ENCODE measurements at regions not wholly inside any gene's neighbourhood (a gene's known extent, or its start where the extent isn't known, plus 50 kb on each side); places are given as distances from the start of the nearest gene placed in this dataset.
"Not testable (repeated sequence)": the region's sequence is repeated elsewhere in the genome, so short reads cannot be mapped to it uniquely, and the experiment has no call there.

DNA sequence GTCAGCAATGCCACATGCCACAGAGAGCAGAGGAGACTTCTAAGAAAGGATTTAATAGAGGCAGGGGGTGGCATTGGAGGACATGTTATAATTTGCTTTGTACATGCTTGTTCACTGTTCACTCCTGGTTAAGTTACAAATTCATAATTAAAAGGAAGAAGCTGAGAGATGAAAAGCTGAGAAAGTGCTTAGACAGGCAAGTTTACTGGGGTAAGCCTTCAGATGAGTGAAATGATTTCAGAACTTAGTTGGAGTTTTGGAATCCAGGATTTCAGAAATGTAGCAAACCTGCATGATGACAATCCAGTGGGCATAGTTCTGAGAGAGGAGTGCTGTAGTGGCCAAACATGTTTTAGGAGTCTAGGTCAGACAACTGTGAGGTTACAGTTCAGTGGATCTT is 67.3 kb upstream of the FBXO33 start:
- no peak for DNase-seq

DNA sequence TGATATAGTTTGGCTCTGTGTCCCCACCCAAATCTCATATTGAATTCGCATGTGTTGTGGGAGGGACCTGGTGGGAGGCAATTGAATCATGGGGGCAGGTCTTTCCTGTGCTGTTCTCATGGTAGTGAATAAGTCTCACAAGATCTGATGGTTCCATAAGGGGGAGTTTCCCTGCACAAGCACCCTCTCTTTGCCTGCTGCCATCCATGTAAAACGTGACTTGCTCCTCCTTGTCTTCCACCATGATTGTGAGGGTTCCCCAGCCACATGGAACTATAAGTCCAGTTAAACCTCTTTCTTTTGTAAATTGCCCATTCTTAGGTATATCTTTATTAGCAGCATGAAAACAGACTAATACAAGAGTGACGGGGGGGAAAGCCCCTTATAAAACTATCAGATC is 65.4 kb upstream of the FBXO33 start:
- DNase-seq: not testable (repeated sequence)

GRCh38 chr14:39492267-39492666 is 60.0 kb upstream of the FBXO33 start:
- no peak for DNase-seq

GRCh38 chr14:39491134-39491571 is 58.9 kb upstream of the FBXO33 start:
- peak; percentile 58 for DNase-seq

- DNase-seq: peak; percentile 12
Observed at GRCh38 chr14:39488600-39488999, 56.4 kb upstream of the FBXO33 start.

DNA sequence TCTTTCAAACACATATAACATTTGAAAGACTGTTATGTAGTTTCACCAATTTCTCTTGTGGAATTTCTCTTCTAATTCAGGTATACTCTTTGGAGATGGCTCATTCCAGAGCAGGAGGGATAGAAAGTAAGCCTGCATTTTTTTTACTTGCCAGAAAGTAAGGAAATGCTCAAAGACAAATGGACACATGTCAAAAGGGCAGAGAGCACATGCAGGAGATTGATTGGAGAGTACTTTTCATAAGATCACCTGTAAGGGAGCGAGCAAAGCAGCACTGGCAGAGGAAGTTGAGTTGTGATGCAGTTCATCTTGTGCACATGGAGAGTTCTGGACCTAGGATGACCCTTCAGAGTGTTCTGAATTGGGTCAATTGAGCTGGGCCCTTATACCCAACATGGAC is 51.4 kb upstream of the FBXO33 start:
- DNase-seq: no peak
